ENCODE measurements at regions not wholly inside any gene's neighbourhood (a gene's known extent, or its start where the extent isn't known, plus 50 kb on each side); places are given as distances from the start of the nearest gene placed in this dataset.

DNA sequence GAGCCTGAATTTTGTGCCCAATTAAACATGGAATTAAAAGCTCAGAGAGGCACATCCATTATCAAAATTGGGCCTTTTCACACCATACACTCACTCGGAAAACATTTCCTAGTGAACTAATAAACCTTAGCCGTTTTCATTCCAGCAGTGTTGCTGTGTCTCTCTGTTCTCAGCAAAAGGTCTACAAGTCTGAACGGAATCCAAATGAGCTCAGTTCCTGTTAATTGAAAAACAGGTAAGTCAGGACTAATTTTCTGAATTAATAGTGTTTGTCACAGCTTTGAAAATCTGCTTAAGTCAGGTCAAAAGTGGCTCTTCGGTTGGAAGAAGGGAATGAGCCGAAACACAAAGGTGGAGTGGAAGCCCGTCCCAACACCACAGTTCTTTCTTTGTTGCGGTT lies 163.3 kb upstream of the RALGAPA2 start:
- DNase-seq, result no peak

GRCh38 chr20:20872428-20872827 lies 160.0 kb upstream of the RALGAPA2 start:
- DNase-seq, result no peak

GRCh38 chr20:20869161-20869775 lies 156.8 kb upstream of the RALGAPA2 start:
- DNase-seq, result no peak

DNA sequence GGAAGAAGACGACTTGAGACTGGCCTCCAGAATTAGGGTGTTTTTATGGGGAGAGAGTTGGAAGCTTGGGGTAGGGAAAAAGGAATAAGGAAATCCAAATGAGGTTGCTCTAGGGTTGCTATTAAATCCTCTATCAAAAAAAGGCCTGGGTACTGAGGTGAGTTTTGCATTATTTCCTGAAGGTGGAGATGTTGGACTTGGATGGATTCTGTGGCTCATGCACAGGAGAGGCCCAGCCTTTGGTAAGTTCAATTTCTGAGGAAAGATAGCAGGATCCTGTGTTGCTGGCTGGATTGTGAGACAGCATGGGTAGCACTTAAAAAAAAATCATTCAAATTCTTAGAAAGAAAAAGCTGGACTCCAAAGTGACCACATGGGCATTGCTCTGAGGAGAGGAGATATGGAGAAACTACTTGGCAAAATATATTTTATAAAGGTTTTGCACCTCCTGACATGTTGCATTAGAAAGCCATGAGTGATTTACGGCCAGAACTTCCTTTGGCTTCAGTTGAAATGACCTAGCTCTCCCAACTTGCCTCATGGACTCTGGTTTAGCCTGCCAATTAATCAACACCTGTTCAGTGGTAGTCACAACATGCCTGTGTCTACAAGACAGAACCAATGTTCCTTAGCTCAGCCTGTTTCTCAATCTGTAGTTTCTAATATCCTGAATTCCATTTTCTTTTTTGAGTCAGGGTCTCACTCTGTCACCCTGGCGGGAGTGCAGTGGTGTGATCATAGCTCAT lies 152.1 kb upstream of the RALGAPA2 start:
- no peak for DNase-seq

DNA sequence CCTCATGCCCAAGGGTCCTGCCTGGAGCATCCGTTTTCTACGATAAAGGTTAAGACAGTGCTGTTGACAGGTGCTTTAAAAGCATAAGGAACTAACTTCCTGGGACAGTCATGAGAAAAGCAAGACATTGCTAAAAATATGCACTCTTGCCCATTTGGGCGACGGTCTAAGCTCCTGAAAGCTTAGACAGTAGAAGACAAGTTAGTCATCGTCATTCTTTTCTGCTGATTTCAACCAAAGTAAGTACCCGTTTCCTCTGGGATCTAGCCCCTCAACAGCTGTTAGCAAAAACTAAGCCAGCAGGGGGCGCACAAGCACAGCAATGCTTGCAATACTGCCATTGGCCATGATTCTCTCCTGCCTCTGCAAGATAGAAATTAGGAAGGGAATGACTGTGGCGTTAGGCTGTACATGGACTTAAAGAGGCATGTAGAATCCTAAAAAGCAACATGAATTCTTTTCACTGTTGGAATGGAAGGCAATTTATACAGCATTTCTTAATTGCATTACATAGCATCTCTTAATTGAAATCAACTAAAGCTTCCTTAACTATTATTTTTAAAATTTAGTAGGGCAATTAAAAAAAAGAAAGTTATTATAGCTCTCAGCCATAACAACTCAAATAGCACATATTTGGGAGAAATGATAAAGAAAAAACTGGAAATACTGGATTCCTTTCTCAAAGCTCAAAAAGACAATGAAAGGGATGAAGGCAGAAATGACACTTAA lies 147.8 kb upstream of the RALGAPA2 start:
- peak; percentile 66 to 71 for DNase-seq

DNA sequence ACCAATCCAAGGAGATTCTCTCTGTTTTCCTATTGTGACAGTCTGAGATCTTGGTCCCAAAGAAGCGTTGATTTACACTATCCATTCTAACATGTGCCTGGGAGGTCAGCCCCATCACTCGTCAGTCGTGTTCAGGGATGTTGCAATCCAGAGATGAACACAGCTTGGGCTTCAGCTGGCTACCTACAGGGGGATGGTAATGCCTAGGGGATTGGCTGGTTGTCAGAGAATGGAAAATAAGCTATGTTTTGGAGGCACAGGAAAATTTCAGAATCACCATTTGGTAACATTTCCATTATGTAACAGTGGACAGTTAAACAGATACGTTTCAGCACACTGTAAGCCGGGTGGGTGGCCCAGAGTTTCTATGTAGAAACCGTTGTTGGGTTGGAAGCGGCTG lies 147.1 kb upstream of the RALGAPA2 start:
- no peak for DNase-seq

DNA sequence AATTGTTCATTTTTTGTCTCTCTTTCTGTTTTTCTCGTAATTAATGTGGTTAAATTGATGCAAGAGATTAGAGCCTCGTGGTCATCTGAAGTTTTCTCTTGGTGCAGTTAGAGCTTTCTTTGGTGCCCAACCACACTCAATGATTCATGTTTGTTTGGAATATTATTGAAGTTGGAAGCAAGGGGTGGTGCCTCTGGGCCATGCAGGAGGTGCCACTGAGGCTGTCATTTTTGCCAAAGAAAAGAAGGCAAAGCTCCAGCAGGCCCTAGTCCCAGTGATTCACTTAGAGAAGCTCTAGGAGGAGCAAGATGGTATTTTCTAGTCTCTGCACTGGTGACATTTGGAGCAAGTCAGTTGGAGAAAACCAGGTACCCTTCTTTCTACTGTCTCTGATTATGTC lies 144.5 kb upstream of the RALGAPA2 start:
- DNase-seq, result no peak

- DNase-seq, result no peak
These were observed 143.9 kb upstream of the RALGAPA2 start for GRCh38 chr20:20856306-20856705.

DNA sequence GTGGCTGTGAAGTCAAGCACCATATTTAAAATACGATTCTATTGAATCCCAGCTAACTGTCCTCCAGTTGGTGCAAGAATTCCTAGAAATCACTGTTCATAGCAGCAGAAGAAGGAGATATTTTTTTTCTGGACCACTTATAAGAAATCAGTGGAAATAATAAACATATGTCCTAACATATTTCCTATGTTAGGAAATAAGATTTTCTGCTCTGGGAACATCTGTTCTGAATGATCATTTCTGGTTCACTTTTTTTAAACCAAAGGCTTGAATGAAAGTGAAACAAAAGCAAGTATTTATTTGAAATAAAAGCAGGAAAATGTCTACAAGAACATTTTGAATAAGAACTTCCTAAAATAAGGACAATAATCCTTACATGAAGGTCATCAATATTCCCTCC lies 138.9 kb upstream of the RALGAPA2 start:
- DNase-seq, result no peak

GRCh38 chr20:20850407-20850806 lies 138.0 kb upstream of the RALGAPA2 start:
- no peak for DNase-seq

- DNase-seq, result no peak
These were observed 136.7 kb upstream of the RALGAPA2 start for GRCh38 chr20:20849161-20849560.

DNA sequence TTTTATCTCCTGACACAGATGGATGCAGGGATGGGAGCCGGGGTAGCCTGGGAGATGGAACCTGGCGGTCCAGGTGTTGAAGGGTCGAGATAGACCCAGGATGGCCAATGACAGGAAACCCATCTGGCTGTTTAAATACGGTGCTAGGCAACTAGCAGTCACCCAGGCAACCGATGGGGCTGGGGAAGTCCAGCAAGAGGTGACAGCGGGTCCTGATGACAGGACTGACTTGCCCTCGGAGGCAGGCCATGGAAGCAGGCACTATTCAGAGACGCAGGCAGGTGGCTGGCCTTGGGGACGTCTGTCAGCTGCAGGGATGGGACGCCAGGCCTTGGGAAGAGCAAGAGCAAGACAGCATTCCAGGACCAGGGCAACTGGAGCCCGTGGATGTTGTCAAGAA lies 135.4 kb upstream of the RALGAPA2 start:
- no peak for DNase-seq

- DNase-seq, result no peak
These were observed 131.5 kb upstream of the RALGAPA2 start for GRCh38 chr20:20843982-20844381.

DNA sequence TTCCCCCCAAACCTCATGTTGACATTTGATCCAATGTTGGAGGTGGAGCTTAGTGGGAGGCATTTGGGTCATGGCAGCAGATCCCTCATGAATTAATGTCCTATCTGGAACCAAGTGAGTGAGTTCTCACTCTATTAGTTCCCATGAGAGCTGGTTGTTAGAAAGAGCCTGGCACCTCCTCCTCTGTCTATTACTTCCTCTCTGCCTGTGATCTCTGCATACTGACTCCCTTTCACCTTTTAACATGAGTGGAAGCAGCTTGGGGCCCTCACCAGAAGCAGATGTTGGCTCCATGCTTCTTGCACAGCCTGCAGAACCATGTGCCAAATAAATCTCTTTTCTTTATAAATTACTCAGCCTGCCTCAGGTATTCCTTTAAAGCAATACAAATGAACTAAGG lies 127.3 kb upstream of the RALGAPA2 start:
- no peak for DNase-seq

DNA sequence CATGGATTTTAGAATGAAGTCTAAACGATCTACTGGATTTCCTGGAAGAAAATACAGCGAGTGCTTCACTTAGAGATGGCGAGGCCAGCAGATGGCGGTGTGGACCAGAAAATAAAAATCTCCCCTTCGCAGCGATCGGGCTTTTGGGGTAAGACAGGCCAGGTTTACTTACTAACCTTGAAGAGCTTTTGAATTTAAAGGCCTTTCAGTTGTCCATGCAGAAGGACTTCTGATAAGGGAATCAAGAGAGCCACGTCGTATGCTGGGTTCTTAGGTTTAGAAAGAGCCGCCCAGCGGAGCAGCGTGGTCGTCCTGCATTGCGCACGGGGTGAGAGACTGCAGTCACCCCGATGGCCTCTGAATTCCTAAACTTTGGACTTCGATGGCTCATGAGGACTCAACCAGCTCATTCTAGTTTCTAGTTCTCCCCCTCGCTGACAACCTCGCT lies 125.2 kb upstream of the RALGAPA2 start:
- peak in 1 of 2 donors; percentile 18 for DNase-seq

GRCh38 chr20:20836836-20837235 lies 124.4 kb upstream of the RALGAPA2 start:
- no peak for DNase-seq

DNA sequence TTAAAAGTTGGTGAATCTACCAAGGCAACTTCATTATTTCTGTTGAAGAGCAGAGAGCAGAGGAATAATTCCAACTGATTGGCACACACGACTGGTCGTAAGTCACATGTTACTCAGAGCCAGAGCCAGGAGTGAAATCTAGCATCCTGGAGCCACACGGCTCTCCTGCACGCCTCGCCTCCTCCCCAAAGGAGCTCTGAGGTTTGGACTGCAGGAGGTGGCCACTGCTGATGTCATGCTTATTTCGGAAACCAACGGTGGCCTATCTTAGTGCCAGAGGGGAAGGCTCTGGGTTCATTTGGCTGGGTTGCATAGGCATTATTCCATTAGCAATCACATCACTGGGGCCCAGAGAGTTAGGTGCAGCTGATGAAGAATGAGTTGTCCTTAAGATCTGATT lies 123.5 kb upstream of the RALGAPA2 start:
- DNase-seq, result no peak

- DNase-seq, result no peak
These were observed 121.6 kb upstream of the RALGAPA2 start for GRCh38 chr20:20834008-20834407.

- no peak for DNase-seq
These were observed 120.3 kb upstream of the RALGAPA2 start for GRCh38 chr20:20832715-20833114.

DNA sequence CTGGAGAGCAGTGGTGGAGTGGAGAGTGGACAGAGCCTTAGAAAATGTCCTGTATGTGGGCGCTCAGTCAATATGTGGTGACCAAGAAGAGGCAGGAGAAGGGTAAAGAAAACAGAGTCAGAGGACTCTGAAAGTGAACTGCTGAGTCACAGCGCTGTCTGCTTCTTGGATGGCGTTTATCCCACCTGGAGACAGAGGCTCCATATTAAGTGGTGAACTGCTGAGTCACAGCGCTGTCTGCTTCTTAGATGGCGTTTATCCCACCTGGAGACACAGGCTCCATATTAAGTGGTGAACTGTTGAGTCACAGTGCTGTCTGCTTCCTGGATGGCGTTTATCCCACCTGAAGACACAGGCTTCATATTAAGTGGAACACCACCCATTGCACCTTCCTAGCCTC lies 119.3 kb upstream of the RALGAPA2 start:
- DNase-seq, result no peak

- DNase-seq, result no peak
These were observed 117.2 kb upstream of the RALGAPA2 start for GRCh38 chr20:20829681-20830080.

GRCh38 chr20:20827992-20828597 lies 115.7 kb upstream of the RALGAPA2 start:
- DNase-seq, result no peak

- peak; percentile 38 to 44 for DNase-seq
These were observed 112.6 kb upstream of the RALGAPA2 start for GRCh38 chr20:20824924-20825584.

Data from CD4-positive, alpha-beta T cell treated with Interleukin-1 beta for 1 hour (primary cell).